NCI-H2171 (cell line): ENCODE measurements at regions not wholly inside any gene's neighbourhood (a gene's known extent, or its start where the extent isn't known, plus 50 kb on each side); places are given as distances from the start of the nearest gene placed in this dataset.
"Not testable (repeated sequence)": the region's sequence is repeated elsewhere in the genome, so short reads cannot be mapped to it uniquely, and the experiment has no call there.

Source experiments
- DNase-seq: peaks from one replicate; lab custom pipeline; 2025; lab: John Stamatoyannopoulos, UW

- no peak for DNase-seq
These were observed 310.2 kb downstream of the SLITRK5 start for GRCh38 chr13:87981416-87981815.

DNA sequence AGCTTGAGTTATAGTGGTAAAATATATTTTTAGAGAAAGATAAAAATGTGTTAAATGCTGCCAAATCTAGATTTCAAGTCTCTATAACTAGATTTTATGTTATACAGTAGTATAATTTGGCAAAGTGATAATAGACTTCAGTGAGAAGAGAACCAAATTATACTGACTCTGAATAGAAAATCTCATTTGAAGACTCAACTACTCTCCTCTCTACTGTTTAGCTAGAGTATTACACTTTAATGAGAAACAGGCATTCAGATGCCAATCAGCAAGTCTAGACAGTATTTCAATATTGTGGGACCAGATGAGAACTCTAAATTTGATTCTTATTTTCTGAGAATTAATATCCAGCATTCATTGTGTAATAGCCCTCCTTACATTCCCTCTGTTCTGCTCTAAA, 311.2 kb downstream of the SLITRK5 start:
- DNase-seq: no peak

- DNase-seq: no peak
These were observed 315.6 kb downstream of the SLITRK5 start for GRCh38 chr13:87986639-87987250.

- no peak for DNase-seq
These were observed 326.9 kb downstream of the SLITRK5 start for GRCh38 chr13:87998081-87998480.

DNA sequence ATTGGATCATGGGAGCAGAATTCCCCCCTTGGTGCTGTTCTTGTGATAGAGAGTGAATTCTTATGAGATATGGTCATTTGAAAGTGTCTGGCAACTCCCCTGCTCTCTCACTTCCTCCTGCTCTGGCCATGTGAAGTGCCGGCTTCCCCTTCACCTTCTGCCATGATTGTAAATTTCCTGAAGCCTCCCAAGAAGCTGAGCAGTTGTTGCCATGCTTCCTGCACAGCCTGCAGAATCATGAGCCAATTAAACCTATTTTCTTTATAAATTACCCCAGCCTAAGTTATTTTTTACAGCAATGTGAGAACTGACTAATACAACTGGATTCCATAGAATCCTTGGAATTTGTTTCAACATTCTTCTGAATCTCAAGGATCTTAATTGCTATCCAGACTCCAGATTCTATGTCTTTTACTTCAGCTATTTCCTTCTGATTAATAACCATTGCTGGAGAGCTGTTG, 328.1 kb downstream of the SLITRK5 start:
- DNase-seq: no peak

DNA sequence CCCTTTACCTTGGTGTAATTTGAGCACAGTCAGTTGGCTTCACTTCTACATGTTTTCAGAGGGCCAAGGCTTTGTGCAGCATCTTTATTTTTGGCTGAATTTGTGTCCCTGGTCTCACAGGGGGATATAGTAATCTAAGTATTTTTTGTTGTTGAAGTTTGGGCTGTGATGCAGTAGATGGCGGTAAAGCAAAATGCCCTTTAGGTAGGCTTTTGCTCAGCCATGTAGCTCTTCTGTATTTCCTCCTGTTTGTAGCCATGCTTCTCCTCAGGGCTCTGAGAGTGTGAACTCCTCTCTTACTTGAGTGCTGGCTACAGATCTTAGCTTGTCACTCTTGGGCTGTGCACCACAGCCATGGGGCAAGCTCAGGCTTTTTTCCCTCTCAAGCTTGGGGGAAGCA, 328.6 kb downstream of the SLITRK5 start:
- DNase-seq: no peak

DNA sequence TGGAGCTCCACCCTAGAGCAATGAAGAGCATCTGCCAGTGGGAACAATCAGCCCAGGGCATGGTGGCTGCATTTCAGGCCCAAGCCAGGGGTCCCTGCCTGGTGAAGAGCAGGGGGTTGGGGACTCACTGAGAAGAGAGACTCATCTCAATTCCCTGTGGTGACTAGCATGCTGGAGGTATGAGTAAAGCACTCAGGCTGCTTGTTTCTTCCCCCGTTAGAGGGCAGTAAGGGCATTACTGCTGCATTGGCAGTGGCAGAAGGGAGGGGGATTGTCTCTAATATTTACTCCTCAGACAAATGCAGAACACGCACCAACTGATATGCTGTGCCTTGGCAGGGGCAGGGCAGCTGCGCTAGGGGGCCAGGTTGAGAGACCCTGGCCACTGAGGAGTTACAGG, 329.1 kb downstream of the SLITRK5 start:
- no peak for DNase-seq

- no peak for DNase-seq
These were observed 329.6 kb downstream of the SLITRK5 start for GRCh38 chr13:88000787-88001186.

- no peak for DNase-seq
These were observed 334.0 kb downstream of the SLITRK5 start for GRCh38 chr13:88005188-88005587.

- DNase-seq: no peak
These were observed 343.4 kb downstream of the SLITRK5 start for GRCh38 chr13:88014527-88014926.

GRCh38 chr13:88022431-88023208, 351.4 kb downstream of the SLITRK5 start:
- no peak for DNase-seq

DNA sequence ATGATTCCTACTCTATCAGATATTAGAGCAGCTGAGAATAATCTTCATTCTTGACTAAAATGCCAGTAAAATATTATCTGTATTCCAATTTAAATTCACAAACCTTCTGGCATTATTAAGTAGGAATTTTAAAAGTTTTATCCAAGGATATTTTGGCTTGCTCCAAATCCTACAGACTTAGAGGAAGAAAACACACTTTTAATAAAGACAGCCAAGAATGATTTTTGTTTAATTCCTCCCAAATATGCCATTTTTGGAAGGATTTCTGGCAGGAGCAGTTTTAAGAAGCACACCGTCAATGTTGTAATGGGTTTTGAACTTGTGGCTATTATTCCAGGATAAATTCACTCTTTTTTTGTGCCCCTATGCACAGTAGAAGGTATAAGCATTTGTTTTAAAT, 355.1 kb downstream of the SLITRK5 start:
- no peak for DNase-seq

GRCh38 chr13:88031980-88032559, 360.9 kb downstream of the SLITRK5 start:
- DNase-seq: no peak

GRCh38 chr13:88036205-88036604, 365.0 kb downstream of the SLITRK5 start:
- DNase-seq: not testable (repeated sequence)

- DNase-seq: no peak
These were observed 371.3 kb downstream of the SLITRK5 start for GRCh38 chr13:88042489-88042888.

- no peak for DNase-seq
These were observed 380.7 kb downstream of the SLITRK5 start for GRCh38 chr13:88051746-88052482.

- DNase-seq: no peak
These were observed 392.6 kb downstream of the SLITRK5 start for GRCh38 chr13:88063741-88064140.

DNA sequence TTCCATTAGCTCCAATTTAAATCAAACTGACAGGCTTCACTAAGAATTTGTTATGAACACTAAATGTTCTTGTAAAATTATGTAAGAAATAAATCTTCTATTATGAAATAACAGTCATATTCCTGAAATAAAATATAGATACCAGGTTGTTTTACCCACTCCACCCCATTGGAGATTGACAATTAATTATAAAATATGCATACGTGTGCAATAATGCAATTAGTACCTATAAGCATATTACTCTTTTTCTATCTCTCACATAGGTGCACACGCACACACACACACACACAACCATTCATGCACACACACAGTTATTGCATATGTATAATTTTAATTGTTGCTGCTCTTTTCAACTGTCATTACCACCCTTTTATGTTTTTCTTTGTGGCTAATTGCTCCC, 395.7 kb downstream of the SLITRK5 start:
- no peak for DNase-seq

DNA sequence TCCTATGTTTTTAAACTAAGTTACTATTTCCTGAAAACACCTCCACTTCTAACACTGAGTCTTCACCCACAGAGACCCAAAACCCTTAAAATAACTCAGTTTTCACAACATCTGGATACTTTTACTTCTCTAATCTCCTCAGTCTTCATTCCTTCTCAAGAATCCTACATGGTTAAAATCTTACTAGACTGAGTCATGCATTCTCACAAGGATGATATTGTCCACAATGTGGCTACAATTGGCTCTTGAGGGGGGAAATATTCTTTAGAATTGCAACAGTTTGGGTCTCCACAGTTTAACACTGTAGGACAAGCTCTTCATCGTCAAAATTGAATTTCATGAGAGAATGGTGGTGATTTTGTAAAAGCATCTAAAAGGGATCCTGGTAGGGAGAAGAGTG, 397.1 kb downstream of the SLITRK5 start:
- no peak for DNase-seq

GRCh38 chr13:88068975-88069374, 397.8 kb downstream of the SLITRK5 start:
- no peak for DNase-seq

GRCh38 chr13:88071371-88071770, 400.2 kb downstream of the SLITRK5 start:
- no peak for DNase-seq

GRCh38 chr13:88074794-88075510, 403.8 kb downstream of the SLITRK5 start:
- no peak for DNase-seq
